H9 (cell line): ENCODE measurements at regions not wholly inside any gene's neighbourhood (a gene's known extent, or its start where the extent isn't known, plus 50 kb on each side); places are given as distances from the start of the nearest gene placed in this dataset.

Experiments used
- DNase-seq: peaks from one replicate; pipeline ENCODE4 v3.0.0-alpha.2; 2017
- H2AFZ ChIP-seq: one replicate; pipeline ENCODE4 v1.6.1; 2013; ENCODE audit warnings: mild to moderate bottlenecking, low read length, control low read depth, moderate library complexity
- H2AK5ac ChIP-seq: 2 replicates; pipeline ENCODE4 v1.6.1; 2013; ENCODE audit warnings: low read length, control low read depth, mixed read lengths; ENCODE audit not compliant: insufficient read length
- H2BK120ac ChIP-seq: one replicate; pipeline ENCODE4 v1.6.1; 2013; ENCODE audit warnings: low read depth, mild to moderate bottlenecking, low read length, control low read depth, inconsistent platforms; ENCODE audit not compliant: poor library complexity, severe bottlenecking
- H2BK12ac ChIP-seq: 2 replicates; pipeline ENCODE4 v1.6.1; 2013; ENCODE audit warnings: low read length, control low read depth, mixed read lengths, low read depth; ENCODE audit not compliant: insufficient read length
- H2BK15ac ChIP-seq: 2 replicates; pipeline ENCODE4 v1.6.1; 2013; ENCODE audit warnings: low read depth, low read length, control low read depth
- H2BK20ac ChIP-seq: one replicate; pipeline ENCODE4 v1.6.1; 2013; ENCODE audit warnings: low read depth, mild to moderate bottlenecking, low read length, control low read depth, inconsistent platforms; ENCODE audit not compliant: poor library complexity, severe bottlenecking
- H2BK5ac ChIP-seq: 2 replicates; pipeline ENCODE4 v1.6.1; 2013; ENCODE audit warnings: low read length, control low read depth, mixed read lengths; ENCODE audit not compliant: insufficient read length
- H3K14ac ChIP-seq: 2 replicates; pipeline ENCODE4 v1.6.1; 2013; ENCODE audit warnings: low read length, control low read depth; ENCODE audit not compliant: insufficient read depth
- H3K18ac ChIP-seq: 2 replicates; pipeline ENCODE4 v1.6.1; 2013; ENCODE audit warnings: low read depth, mild to moderate bottlenecking, mixed read lengths, low read length, control low read depth; ENCODE audit not compliant: insufficient read length
- H3K23ac ChIP-seq: 2 replicates; pipeline ENCODE4 v1.6.1; 2013; ENCODE audit warnings: low read length, control low read depth, mixed read lengths, low read depth; ENCODE audit not compliant: insufficient read length
- H3K23me2 ChIP-seq: 2 replicates; pipeline ENCODE4 v1.6.1; 2013; ENCODE audit warnings: low read depth, mild to moderate bottlenecking, mixed read lengths, low read length, control low read depth; ENCODE audit not compliant: insufficient read length, poor library complexity, severe bottlenecking
- H3K27ac ChIP-seq: 2 replicates; pipeline ENCODE4 v1.5.1; 2013; ENCODE audit warnings: low read length, control low read depth, mixed read lengths, low read depth; ENCODE audit not compliant: insufficient read length
- H3K27me3 ChIP-seq: 2 replicates; pipeline ENCODE4 v1.6.1; 2013; ENCODE audit warnings: low read length, control low read depth, inconsistent platforms; ENCODE audit not compliant: insufficient read depth
- H3K4ac ChIP-seq: 2 replicates; pipeline ENCODE4 v1.6.1; 2013; ENCODE audit warnings: low read depth, mild to moderate bottlenecking, control low read depth, inconsistent platforms, low read length, moderate library complexity
- H3K4me1 ChIP-seq: 2 replicates; pipeline ENCODE4 v1.6.1; 2013; ENCODE audit warnings: low read length, control low read depth, inconsistent platforms; ENCODE audit not compliant: insufficient read depth
- H3K4me2 ChIP-seq: 2 replicates; pipeline ENCODE4 v1.6.1; 2013; ENCODE audit warnings: low read length, control low read depth, mixed read lengths; ENCODE audit not compliant: insufficient read length, insufficient read depth
- H3K56ac ChIP-seq: 2 replicates; pipeline ENCODE4 v1.6.1; 2013; ENCODE audit warnings: low read depth, mild to moderate bottlenecking, mixed read lengths, low read length, control low read depth; ENCODE audit not compliant: insufficient read length
- H3K79me1 ChIP-seq: 2 replicates; pipeline ENCODE4 v1.6.1; 2013; ENCODE audit warnings: low read depth, mild to moderate bottlenecking, moderate library complexity, low read length, control low read depth, inconsistent platforms; ENCODE audit not compliant: insufficient read depth, poor library complexity, severe bottlenecking
- H3K79me2 ChIP-seq: 2 replicates; pipeline ENCODE4 v1.6.1; 2013; ENCODE audit warnings: low read length, control low read depth, inconsistent platforms; ENCODE audit not compliant: insufficient read depth
- H3K9ac ChIP-seq: 2 replicates; pipeline ENCODE4 v1.6.1; 2013; ENCODE audit warnings: low read length, control low read depth, mixed read lengths; ENCODE audit not compliant: insufficient read length; ENCODE audit errors: extremely low read depth
- H3K9me3 ChIP-seq: one replicate; pipeline ENCODE4 v1.6.1; 2013; ENCODE audit warnings: low read depth, low read length, inconsistent platforms; ENCODE audit not compliant: control insufficient read depth
- H3T11ph ChIP-seq: one replicate; pipeline ENCODE4 v1.6.1; 2013; ENCODE audit warnings: mild to moderate bottlenecking, low read length, control low read depth, inconsistent platforms
- H4K20me1 ChIP-seq: one replicate; pipeline ENCODE4 v1.6.1; 2013; ENCODE audit not compliant: control insufficient read depth, insufficient read length, insufficient read depth
- H4K5ac ChIP-seq: 2 replicates; pipeline ENCODE4 v1.6.1; 2013; ENCODE audit warnings: low read depth, mild to moderate bottlenecking, mixed read lengths, low read length, control low read depth; ENCODE audit not compliant: insufficient read length
- H4K8ac ChIP-seq: replicated peaks from 2 replicates; pipeline ENCODE4 v1.6.1; 2013; ENCODE audit warnings: low read length, control low read depth, mixed read lengths, low read depth; ENCODE audit not compliant: insufficient read length
- H4K91ac ChIP-seq: 2 replicates; pipeline ENCODE4 v1.6.1; 2013; ENCODE audit warnings: low read depth, mild to moderate bottlenecking, moderate library complexity, mixed read lengths, low read length, control low read depth; ENCODE audit not compliant: insufficient read length
- H3K27ac Mint-ChIP-seq, 3 experiments: 2 replicates in 2 of 3; 3 replicates in 1 of 3; pipeline ENCODE4 v1.8.0; 2020 to 2021; ENCODE audit warnings: mixed read lengths in 3 of 3, mild to moderate bottlenecking in 1 of 3, moderate library complexity in 1 of 3
- H3K27me3 Mint-ChIP-seq: 2 replicates; pipeline ENCODE4 v1.8.0; 2021; ENCODE audit warnings: low read depth, mild to moderate bottlenecking, moderate library complexity, mixed read lengths
- H3K36me3 Mint-ChIP-seq, 3 experiments: 2 replicates in 2 of 3; 3 replicates in 1 of 3; pipeline ENCODE4 v1.8.0; 2020 to 2021; ENCODE audit warnings: low read depth in 3 of 3, mixed read lengths in 3 of 3; ENCODE audit not compliant: insufficient read depth in 1 of 3
- H3K4me1 Mint-ChIP-seq, 2 experiments: 2 replicates each; pipeline ENCODE4 v1.8.0; 2020; ENCODE audit warnings: mixed read lengths in 2 of 2
- H3K4me3 Mint-ChIP-seq, 2 experiments: 2 replicates in 1 of 2; 3 replicates in 1 of 2; pipeline ENCODE4 v1.8.0; 2020 to 2021; ENCODE audit warnings: mild to moderate bottlenecking in 2 of 2, mixed read lengths in 2 of 2, moderate library complexity in 1 of 2
- H3K9me3 Mint-ChIP-seq, 2 experiments: 2 replicates in 1 of 2; 3 replicates in 1 of 2; pipeline ENCODE4 v1.8.0; 2020; ENCODE audit warnings: mild to moderate bottlenecking in 2 of 2, mixed read lengths in 2 of 2, moderate library complexity in 1 of 2
- CTCF ChIP-seq: fragments of 200-600 bp; sonication (generic); conservative IDR thresholded peaks from 3 replicates; pipeline ENCODE4 v1.8.0; 2021; ENCODE audit warnings: antibody characterized with exemption, mild to moderate bottlenecking
- WGBS: extraction: QIAGEN DNeasy Blood & Tissue Kit; methylation state at CpG from one replicate; pipeline ENCODE4 v1.1.7; 2013; ENCODE audit warnings: missing lambda C conversion rate, low lambda C conversion rate, mixed read lengths; ENCODE audit not compliant: insufficient read length; ENCODE audit errors: extremely low coverage; 5-methylcytosine and 5-hydroxymethylcytosine counted together

- Histone ChIP-seq H2BK20ac (no peak overlapping the region), H3K14ac (no peak overlapping the region), H2BK5ac (no peak overlapping the region), H3K4me2 (no peak overlapping the region), H2BK15ac (no peak overlapping the region), H2AK5ac (no peak overlapping the region), H4K91ac (no peak overlapping the region), H3K9me3 (no peaks in the 10 kb centered on the region), H3K18ac (no peak overlapping the region), H3K4me1 (no peaks in the 10 kb centered on the region), H4K8ac (no peak overlapping the region), H3K4ac (no peak overlapping the region), H2BK120ac (no peak overlapping the region), H3K79me1 (no peaks in the 10 kb centered on the region), H3T11ph (no peak overlapping the region), H2BK12ac (no peak overlapping the region), H3K23me2 (no peaks in the 10 kb centered on the region), H3K27me3 (no peaks in the 10 kb centered on the region), H3K23ac (no peak overlapping the region), H3K79me2 (no peaks in the 10 kb centered on the region), H2AFZ (no peak overlapping the region), H3K56ac (no peak overlapping the region), H4K20me1 (no peaks in the 10 kb centered on the region), H3K27ac (no peak overlapping the region), H4K5ac (no peak overlapping the region), H3K9ac (no peak overlapping the region)
- no peak for DNase-seq
- H3K36me3 Mint-ChIP-seq = no peaks in the 10 kb centered on the region
- no peak overlapping the region for H3K4me3 Mint-ChIP-seq
- H3K27ac Mint-ChIP-seq = no peak overlapping the region
- no CpG with 5 or more reads among the region's 2 CpGs for WGBS
- H3K9me3 Mint-ChIP-seq = peaks cover 0 to 5% of the 10 kb centered on the region in 2 experiments; a peak in 1 of 5 replicates
- H3K27me3 Mint-ChIP-seq = no peaks in the 10 kb centered on the region
- H3K4me1 Mint-ChIP-seq = no peaks in the 10 kb centered on the region
- no peak for TF ChIP-seq CTCF
These were observed 534.7 kb downstream of the LRFN5 start for GRCh38 chr14:42141328-42141727.
